ENCODE measurements at regions not wholly inside any gene's neighbourhood (a gene's known extent, or its start where the extent isn't known, plus 50 kb on each side); places are given as distances from the start of the nearest gene placed in this dataset.

GRCh38 chr12:13373131-13373530 lies 176.6 kb downstream of the EMP1 start:
- Histone ChIP-seq H2BK120ac (ENCODE audit: low read depth, low read length) (no peak overlapping the region), H3K4ac (ENCODE audit: low read depth, low read length) (no peak overlapping the region), H3K27ac (ENCODE audit: insufficient read depth, low read length) (no peak overlapping the region), H2BK20ac (ENCODE audit: low read depth, low read length) (no peak overlapping the region), H3K4me3 (ENCODE audit: insufficient read depth, low read depth, low read length) (no peak overlapping the region), H2AK9ac (replicated peaks; ENCODE audit: low read depth, low read length, poor library complexity) (no peak overlapping the region), H3K18ac (ENCODE audit: low read depth, low read length) (no peak overlapping the region), H2BK5ac (ENCODE audit: low read depth, low read length, poor library complexity, severe bottlenecking) (no peak overlapping the region), H2BK15ac (ENCODE audit: low read depth, low read length) (no peak overlapping the region), H3K79me1 (ENCODE audit: low read depth in 1 of 2, low read length in 2 of 2) (no peaks in the 10 kb centered on the region), H3K56ac (ENCODE audit: extremely low read depth, insufficient read depth, low read length) (no peak overlapping the region), H3K9me3 (ENCODE audit: control insufficient read depth, insufficient read depth, low read length) (no peaks in the 10 kb centered on the region), H2AFZ (replicated peaks; ENCODE audit: low read length, poor library complexity) (no peak overlapping the region), H3K9me1 (ENCODE audit: insufficient read depth, low read length) (no peaks in the 10 kb centered on the region), H4K91ac (ENCODE audit: insufficient read depth, low read depth, low read length) (no peak overlapping the region), H4K5ac (ENCODE audit: low read depth, low read length) (no peak overlapping the region), H3K36me3 (ENCODE audit: control insufficient read depth, insufficient read depth, low read length) (no peaks in the 10 kb centered on the region), H4K8ac (ENCODE audit: low read depth in 2 of 2, low read length in 2 of 2) (no peak overlapping the region), H3K23ac (ENCODE audit: low read depth, low read length) (no peak overlapping the region), H3K9ac (ENCODE audit: low read depth, low read length) (no peak overlapping the region), H3K4me2 (ENCODE audit: low read depth, low read length) (no peak overlapping the region), H3K27me3 (ENCODE audit: control insufficient read depth, insufficient read depth, low read length) (0 out of 2 replicates have a peak, but pooled peaks cover 2% of the 10 kb centered on the region), H4K20me1 (ENCODE audit: insufficient read depth, low read length) (no peaks in the 10 kb centered on the region), H3K4me1 (ENCODE audit: control insufficient read depth, insufficient read depth, low read length) (no peaks in the 10 kb centered on the region), H3K14ac (replicated peaks; ENCODE audit: low read depth, low read length) (no peak overlapping the region), H2AK5ac (ENCODE audit: low read depth, low read length) (no peak overlapping the region)
- WGBS, 2 experiments (ENCODE audit: extremely low coverage in 2 of 2, insufficient read length in 1 of 2) = 8% methylated on average over 2 of the region's 6 CpGs; no CpG with 5 or more reads in 1 of the 2 experiments
- BruUV-seq (replicated peaks) = no TSS peak
- intact Hi-C loops (cut with micrococcal nuclease) (no loop called here), dilution Hi-C loops (cut with HindIII; ENCODE audit: low sequenced_read_pairs, unreplicated experiment) (no loop called here), in situ Hi-C loops (cut with MboI; ENCODE audit: low sequenced_read_pairs) (no loop called here)
- ChIA-PET CTCF (interaction anchor here (1.5 kb wide), 1 partner anchor 11 kb away, joined by 3 read pairs; no protein-coding TSS in a partner anchor), POLR2A (ENCODE audit: unreplicated experiment) (no interaction called here)
- TF ChIP-seq USF2 (IDR thresholded peaks at IDR 0.05; ENCODE audit: low read depth, low read length) (no peak), RFX5 (IDR thresholded peaks at IDR 0.05; ENCODE audit: low read depth, low read length) (no peak), MXI1 (IDR thresholded peaks at IDR 0.05; ENCODE audit: borderline replicate concordance, low read depth, low read length) (no peak), NFE2L2 (IDR thresholded peaks at IDR 0.05; ENCODE audit: low read depth, low read length) (no peak), CHD1 (IDR thresholded peaks at IDR 0.05; ENCODE audit: low read depth, low read length) (no peak), MAFK (IDR thresholded peaks at IDR 0.05; ENCODE audit: low read depth, low read length) (no peak), RAD21 (IDR thresholded peaks at IDR 0.05; ENCODE audit: low read length) (no peak), POLR2A (IDR thresholded peaks at IDR 0.05; ENCODE audit: low read depth, low read length) (no peak), CTCF (conservative IDR thresholded peaks at IDR 0.05; ENCODE audit: low read depth, low read length) (no peak), SMC3 (IDR thresholded peaks at IDR 0.05; ENCODE audit: low read depth, low read length) (no peak), MAZ (IDR thresholded peaks at IDR 0.05; ENCODE audit: borderline replicate concordance, low read depth, low read length) (no peak), ELK1 (IDR thresholded peaks at IDR 0.05; ENCODE audit: borderline replicate concordance, low read depth, low read length) (no peak), RCOR1 (IDR thresholded peaks at IDR 0.05; ENCODE audit: insufficient replicate concordance, low read length) (no peak), FOS (IDR thresholded peaks at IDR 0.05; ENCODE audit: low read depth, low read length) (no peak), CEBPB (IDR thresholded peaks at IDR 0.05; ENCODE audit: low read depth, low read length) (no peak), BHLHE40 (IDR thresholded peaks at IDR 0.05; ENCODE audit: low read depth, low read length) (no peak)
- DNase-seq (no peak), ATAC-seq (ENCODE audit: low read depth) (no peak)

Measured in IMR-90 (cell line).